GM18505 (cell line): ENCODE measurements at regions not wholly inside any gene's neighbourhood (a gene's known extent, or its start where the extent isn't known, plus 50 kb on each side); places are given as distances from the start of the nearest gene placed in this dataset.
A peak's percentile ranks its signal among the peaks of the same experiment; 100 is the strongest.
"Not testable (repeated sequence)": the region's sequence is repeated elsewhere in the genome, so short reads cannot be mapped to it uniquely, and the experiment has no call there.

Experiments used
- ATAC-seq: cut with Tn5 transposase; IDR thresholded peaks from one replicate; pipeline ENCODE4 v1.9.1; 2021; ENCODE audit not compliant: unreplicated experiment
- POLR2A ChIP-seq: IDR thresholded peaks from 4 replicates; pipeline ENCODE4 v1.6.1; 2011; ENCODE audit warnings: borderline replicate concordance; ENCODE audit not compliant: insufficient read depth, insufficient read length; ENCODE audit errors: extremely low read depth

DNA sequence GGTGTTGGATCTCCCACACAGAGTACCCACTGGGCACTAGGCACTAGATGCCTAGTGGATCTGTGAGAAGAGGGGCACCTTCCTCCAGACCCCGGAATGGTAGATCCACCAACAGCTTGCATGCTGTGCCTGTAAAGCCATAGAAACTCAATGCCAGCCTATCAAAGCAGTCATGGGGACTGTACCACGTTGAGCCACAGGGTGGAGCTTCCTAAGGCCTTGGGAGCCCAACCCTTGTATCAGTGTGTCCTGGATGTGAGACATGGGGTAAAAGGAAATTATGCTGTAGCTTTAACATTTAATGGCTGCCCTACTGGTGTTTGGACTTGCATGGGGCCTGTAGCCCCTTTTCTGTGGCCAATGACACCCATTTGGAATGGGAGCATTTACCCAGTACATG is 1024.9 kb downstream of the TMEM121 start:
- no peak for ATAC-seq
- no peak for TF ChIP-seq POLR2A

DNA sequence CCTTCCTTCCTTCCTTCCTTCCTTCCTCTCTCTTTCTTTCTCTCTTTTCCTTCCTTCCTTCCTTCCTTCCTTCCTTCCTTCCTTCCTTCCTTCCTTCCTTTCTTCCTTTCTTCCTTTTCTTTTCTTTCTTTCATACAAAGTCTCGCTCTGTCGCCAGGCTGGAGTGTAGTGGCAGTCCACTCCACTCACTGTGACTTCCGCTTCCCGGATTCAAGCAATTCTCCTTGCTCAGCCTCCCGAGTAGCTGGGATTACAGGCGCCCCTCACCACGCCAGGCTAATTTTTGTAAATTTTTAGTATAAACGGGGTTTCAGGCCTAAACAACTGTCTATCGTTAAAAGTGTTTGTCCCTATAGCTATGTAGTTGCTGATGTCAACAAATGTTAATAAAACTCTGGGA is 1029.8 kb downstream of the TMEM121 start:
- ATAC-seq = not testable (repeated sequence)

DNA sequence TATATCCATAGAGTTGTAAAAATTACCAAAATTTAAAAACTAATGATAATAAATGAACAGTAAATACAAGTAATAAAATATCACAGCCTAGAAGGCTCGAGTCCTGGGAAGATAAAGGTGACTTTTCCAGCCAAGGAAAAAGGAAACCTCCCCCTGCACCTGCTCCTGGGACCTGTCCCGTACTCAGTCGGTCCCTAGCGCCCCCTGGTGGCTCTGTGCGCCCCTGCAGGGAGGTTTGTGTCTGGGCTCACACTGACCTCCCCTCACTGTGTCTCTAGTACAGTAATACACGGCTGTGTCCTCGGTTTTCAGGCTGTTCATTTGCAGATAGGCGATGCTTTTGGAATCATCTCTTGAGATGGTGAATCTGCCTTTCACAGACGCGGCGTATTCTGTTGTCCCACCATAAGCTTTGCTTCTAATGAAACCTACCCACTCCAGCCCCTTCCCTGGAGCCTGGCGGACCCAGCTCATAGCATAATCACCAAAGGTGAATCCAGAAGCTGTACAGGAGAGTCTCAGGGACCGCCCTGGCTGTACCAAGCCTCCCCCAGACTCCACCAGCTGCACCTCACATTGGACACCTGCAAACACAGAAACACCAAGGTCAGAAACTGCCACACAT is 1030.4 kb downstream of the TMEM121 start:
- no peak for TF ChIP-seq POLR2A
- ATAC-seq = no peak

DNA sequence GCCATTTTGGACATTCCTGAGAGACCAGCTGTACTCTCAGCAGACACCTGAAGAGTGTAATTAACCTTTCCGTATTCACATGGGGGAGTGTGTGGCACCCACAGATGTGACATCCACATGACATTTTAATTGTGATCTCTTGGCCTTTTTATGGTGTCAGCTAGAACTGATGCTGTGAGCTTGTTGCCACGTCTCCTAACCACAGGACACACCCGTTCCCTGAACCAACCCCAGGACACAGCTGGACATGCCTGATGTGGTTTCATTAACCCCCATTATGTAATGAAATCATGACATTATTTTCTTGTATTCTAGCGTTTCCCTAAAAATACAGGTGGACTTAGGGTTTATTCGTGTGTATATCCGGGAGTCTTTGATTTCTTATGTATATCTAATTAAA is 1036.1 kb downstream of the TMEM121 start:
- no peak for ATAC-seq
- no peak for TF ChIP-seq POLR2A

DNA sequence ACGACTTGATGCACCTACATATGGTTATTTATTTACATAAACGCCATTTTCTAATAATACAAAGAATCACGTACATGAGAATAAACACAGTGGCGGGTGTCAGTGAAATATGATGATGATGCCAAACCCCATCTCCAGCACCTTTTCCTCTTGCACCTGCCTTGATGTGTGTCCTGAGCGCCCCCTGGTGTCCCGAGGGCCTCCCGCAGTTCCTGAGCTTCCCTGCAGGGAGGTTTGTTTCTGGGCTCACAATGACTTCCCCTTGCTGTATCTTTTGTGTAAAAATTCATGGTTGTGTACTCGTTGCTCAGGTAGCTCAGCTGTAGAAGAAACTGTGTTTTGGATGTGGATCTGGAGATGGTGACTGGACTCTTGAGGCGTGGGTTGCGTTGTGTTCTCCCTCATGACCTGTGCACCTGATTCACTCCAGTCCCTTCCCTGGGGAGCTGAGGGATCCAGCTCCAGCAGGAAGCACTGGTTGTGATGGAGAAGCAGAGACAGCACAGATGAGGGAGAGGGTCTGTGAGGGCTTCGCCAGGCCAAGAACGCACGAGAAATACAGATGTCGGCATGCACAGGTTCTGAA is 1037.8 kb downstream of the TMEM121 start:
- ATAC-seq = no peak

DNA sequence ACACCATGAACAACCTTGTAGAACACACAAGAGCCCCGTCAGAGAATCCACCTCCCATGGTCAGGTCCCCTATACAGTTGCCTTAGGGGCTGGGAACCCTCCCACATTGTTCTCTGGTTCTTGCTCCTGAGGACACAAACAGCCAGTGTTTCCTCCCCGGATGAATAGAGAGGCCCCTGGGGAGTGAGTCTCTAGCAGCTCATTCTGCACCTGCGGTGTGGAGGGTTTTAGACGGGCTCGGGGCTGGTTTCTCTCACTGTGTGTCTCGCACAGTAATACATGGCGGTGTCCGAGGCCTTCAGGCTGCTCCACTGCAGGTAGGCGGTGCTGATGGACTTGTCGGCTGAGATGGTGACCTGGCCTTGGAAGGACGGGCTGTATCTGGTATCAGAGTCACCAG is 1052.1 kb downstream of the TMEM121 start:
- no peak for ATAC-seq
- TF ChIP-seq POLR2A = no peak

More for the DNA sequence above, 1037.8 kb downstream of the TMEM121 start:
- no peak for TF ChIP-seq POLR2A

DNA sequence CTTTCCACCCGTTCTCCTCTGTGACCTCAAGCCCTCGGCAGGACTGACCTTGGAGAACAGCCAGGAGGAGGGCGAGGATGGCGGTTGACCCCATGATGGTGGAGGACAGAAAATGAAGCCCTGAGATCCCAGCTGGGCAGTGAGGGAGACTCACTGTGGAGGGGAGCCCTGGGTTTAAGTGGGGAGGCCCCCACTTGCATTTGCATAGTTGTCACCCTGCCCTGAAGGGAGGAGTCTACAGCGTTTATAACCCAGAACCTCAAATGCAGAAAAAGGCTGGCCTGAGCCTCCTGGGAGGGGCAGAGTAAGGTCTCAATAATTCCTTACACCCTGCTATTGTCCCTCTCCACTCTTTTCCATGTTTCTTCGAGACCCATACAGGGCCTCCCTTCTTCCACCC is 1052.7 kb downstream of the TMEM121 start:
- TF ChIP-seq POLR2A = no peak
- no peak for ATAC-seq

DNA sequence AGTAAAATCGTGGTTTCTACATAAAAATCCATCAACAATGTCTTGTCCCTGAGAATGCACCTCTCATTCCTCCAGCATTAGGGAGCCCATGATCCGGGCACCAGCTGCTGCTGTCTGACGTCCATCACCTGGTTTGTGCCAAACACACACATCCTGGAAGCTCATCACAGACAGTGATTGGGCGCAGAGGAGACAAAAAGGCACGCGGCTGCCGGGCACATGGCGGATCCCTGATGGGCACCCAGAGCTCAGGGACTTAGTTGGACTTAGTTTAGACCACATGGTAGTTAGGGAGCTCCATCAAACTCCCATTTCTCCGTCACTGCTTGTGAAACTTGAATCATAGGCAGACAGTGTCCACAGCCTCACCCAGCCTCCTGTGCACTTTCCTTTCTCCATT is 1059.3 kb downstream of the TMEM121 start:
- no peak for TF ChIP-seq POLR2A
- no peak for ATAC-seq

DNA sequence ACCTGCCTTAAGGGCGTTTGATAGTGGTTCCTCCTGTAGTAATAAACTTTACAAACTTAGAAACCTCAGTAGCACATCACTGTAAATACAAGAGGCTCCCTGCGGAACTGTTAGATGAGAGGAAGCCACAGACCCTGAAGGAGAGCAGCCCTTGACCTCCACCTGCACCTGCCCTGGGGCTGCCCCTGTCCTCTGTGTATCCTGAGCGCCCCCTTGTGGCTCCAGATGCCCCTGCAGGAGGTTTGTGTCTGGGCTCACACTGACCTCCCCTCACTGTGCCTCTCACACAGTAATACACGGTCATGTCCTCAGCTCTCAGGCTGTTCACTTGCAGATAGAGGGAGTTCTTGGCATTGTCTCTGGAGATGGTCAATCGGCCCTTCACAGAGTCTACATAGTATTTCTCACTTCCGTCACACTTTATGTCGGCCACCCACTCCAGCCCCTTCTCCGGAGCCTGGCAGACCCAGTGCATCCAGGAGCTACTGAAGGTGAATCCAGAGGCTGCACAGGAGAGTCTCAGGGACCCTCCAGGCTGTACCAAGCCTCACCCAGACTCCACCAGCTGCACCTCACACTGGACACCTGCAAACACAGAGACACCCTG is 1059.8 kb downstream of the TMEM121 start:
- ATAC-seq = peak; percentile 55
- no peak for TF ChIP-seq POLR2A

DNA sequence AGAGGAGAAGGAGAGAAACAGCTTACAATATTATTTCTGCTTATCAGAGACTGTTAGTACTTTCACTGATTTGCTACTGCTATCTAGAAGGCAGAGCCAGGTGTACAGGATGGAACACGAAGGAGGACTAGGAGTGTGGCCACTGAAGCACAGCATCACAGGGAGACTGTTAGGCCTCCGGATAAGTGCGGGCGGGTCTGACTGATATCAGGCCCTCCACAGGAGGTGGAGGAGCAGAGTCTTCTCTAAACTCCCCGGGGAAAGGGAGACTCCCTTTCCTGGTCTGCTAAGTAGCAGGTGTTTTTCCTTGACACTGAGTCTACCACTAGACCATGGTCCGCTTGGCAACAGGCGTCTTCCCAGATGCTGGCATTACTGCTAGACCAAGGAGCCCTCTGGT is 1065.2 kb downstream of the TMEM121 start:
- not testable (repeated sequence) for ATAC-seq

DNA sequence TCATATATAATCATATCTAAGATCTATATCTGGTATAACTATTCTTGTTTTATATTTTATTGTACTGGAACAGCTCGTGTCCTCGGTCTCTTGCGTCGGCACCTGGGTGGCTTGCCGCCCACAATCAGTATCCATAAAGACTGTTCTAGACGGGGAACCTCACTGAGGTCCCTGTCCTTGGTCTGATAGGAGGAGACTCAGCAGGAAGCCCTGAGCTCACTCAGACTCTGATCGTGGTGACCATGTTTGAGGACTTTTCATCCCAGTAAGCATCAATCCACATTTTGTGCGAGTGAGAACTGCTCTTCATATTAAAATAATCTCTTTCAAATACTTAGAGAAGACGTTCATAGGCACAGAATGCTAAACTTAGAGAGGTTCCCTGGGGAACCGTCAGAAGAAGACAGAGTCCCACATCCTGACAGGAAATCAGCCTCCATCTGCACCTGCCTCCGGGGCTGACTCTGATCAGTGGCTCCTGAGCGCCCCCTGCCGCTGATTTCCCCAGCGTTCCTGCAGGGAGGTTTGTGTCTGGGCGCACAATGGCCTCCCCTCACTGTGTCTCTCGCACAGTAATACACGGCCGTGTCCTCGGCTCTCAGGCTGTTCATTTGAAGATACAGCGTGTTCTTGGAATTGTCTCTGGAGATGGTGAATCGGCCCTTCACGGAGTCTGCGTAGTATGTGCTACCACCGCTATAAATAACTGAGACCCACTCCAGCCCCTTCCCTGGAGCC is 1065.9 kb downstream of the TMEM121 start:
- ATAC-seq = not testable (repeated sequence)

DNA sequence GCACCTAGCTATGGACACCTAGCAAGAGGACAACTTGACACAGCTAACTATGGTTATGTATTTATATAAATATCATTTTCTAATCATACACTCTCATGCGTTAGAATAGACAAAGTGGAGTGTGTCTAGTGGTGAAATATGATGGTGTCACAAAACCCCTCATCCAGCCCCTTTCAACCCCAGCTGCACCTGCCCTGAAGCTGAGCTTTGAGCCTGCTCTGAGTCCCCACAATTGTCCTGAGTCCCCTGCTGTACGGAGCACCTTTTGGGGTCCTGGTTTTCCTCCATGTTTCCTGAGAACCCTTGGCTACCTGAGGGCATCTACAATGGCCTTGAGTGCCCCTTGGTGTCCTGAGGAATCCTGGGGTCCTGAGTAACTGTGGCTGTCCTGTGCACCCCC is 1072.8 kb downstream of the TMEM121 start:
- ATAC-seq = no peak
- no peak for TF ChIP-seq POLR2A

DNA sequence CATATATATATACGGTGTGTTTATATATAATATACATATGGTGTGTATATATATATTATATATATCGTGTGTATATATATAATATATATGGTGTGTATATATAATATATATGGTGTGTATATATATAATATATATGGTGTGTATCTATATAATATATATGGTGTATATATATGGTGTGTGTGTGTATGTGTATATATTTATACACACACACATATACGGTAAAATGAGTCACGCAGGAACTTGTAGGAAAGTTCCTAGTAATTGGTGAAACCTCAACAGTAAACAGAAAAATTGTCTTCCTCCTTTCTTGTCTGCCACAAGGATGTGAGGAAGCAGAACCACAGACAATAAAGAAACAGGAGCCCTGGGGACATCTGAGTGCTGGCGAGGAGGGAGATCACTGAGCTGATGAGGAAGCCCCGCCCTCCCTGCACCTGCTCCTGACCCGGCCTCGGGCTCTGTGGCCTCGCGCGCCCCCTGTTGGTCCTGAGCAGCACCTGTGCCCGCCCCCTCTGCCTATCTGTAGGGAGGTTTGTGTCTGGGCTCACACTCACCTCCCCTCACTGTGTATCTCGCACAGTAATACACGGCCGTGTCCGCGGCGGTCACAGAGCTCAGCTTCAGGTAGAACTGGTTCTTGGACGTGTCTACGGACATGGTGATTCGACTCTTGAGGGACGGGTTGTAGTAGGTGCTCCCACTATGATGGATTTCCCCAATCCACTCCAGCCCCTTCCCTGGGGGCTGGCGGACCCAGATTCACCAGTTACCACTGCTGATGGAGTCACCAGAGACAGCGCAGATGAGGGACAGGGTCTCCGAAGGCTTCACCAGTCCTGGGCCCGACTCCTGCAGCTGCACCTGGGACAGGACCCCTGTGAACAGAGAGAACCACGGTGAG is 1079.4 kb downstream of the TMEM121 start:
- no peak for TF ChIP-seq POLR2A
- peak; percentile 65 for ATAC-seq
